Right lobe of liver (tissue), 6 donors: ENCODE measurements at regions not wholly inside any gene's neighbourhood (a gene's known extent, or its start where the extent isn't known, plus 50 kb on each side); places are given as distances from the start of the nearest gene placed in this dataset.
A peak's percentile ranks its signal among the peaks of the same experiment; 100 is the strongest.

ENCODE experiments used
- ATAC-seq, 4 donors: fragments of 200-7000 bp; cut with Tn5 transposase; one replicate each; pipeline ENCODE4 v1.9.1; 2020; ENCODE audit warnings: mild to moderate bottlenecking in 4 of 4, moderate library complexity in 4 of 4
- DNase-seq, 3 donors: peaks; one replicate each; pipeline ENCODE4 v3.0.0-alpha.2; 2020
- H3K27ac ChIP-seq, 3 donors: fragments of 200-600 bp; one replicate each; pipeline ENCODE4 v1.8.0; 2022
- H3K27me3 ChIP-seq, 2 donors: fragments of 200-600 bp; one replicate each; pipeline ENCODE4 v1.8.0; 2022
- H3K36me3 ChIP-seq, 4 donors: fragments of 200-600 bp; sonication (generic) in 1 of 4; one replicate each; pipeline versions ENCODE4 v1.5.1 to v1.8.0; 2017 to 2022; ENCODE audit warnings: control low read depth in 1 of 4
- H3K4me1 ChIP-seq, 4 donors: fragments of 200-600 bp; sonication (generic) in 1 of 4; one replicate each; pipeline versions ENCODE4 v1.5.1 to v1.8.0; 2017 to 2022; ENCODE audit warnings: control low read depth in 1 of 4
- H3K4me3 ChIP-seq, 3 donors: fragments of 200-600 bp; one replicate each; pipeline ENCODE4 v1.8.0; 2022
- H3K9me3 ChIP-seq, 4 donors: fragments of 200-600 bp; sonication (generic) in 1 of 4; one replicate each; pipeline versions ENCODE4 v1.5.1 to v1.8.0; 2017 to 2022; ENCODE audit warnings: control low read depth in 1 of 4
- POLR2A ChIP-seq: fragments of 450-650 bp; IDR thresholded peaks from one replicate; pipeline ENCODE4 v1.6.1; 2017; ENCODE audit warnings: antibody characterized with exemption, mild to moderate bottlenecking
- WGBS: methylation state at CpG from one replicate; pipeline ENCODE4 v1.1.6; 2018; ENCODE audit warnings: low coverage, low lambda C conversion rate; ENCODE audit not compliant: insufficient coverage; ENCODE audit errors: missing lambda C conversion rate; 5-methylcytosine and 5-hydroxymethylcytosine counted together
- intact Hi-C, 2 donors: fragments of 100-400 bp; cut with DNase I; formaldehyde crosslinking; loops; one replicate each; pipeline versions ENCODE4 v1.11.2 to v1.14.1; 2022
- TF ChIP-seq, protein P1 (sequence below), 4 donors: fragments of 200-600 bp in 3 of 4; fragments of 450-650 bp in 1 of 4; IDR thresholded peaks; one replicate each; pipeline versions ENCODE4 v1.5.1 to v1.8.0; 2016 to 2022; ENCODE audit warnings: antibody characterized with exemption in 4 of 4, mild to moderate bottlenecking in 2 of 4
- donor health status: DM: no; HTN: yes; CAD: no.
- donor health status: DM: no; HTN: no; CAD: no.
- donor health status: DM: no; HTN: no; CAD: no.
- donor health status: DM: no; HTN: yes; CAD: no.
- donor health status: DM: no; HTN: yes; CAD: no.

DNA sequence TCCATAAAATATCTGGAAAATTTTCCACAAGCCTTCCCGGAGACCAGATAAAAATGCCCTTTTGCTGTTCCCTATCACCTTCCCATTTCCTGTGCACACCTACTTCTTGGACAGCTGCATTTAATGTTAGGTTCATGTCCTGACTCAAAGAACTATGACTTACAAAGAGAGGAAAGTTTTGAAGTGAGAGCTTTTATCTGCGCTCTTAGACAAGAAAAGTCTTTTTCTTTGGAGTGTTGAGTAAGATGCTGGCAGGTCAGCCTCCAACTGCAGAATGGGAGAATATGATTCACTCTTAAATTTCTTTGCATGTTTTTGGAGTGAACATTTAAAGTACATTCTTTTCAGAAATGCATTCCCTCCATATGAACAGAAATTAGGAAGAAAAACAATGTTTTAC is 147.3 kb upstream of the DPH6 start:
- H3K36me3 ChIP-seq = no peaks in the 10 kb centered on the region
- intact Hi-C loops = no loop called here
- H3K4me3 ChIP-seq = no peak overlapping the region
- H3K9me3 ChIP-seq = no peaks in the 10 kb centered on the region
- TF ChIP-seq, protein P1, sequence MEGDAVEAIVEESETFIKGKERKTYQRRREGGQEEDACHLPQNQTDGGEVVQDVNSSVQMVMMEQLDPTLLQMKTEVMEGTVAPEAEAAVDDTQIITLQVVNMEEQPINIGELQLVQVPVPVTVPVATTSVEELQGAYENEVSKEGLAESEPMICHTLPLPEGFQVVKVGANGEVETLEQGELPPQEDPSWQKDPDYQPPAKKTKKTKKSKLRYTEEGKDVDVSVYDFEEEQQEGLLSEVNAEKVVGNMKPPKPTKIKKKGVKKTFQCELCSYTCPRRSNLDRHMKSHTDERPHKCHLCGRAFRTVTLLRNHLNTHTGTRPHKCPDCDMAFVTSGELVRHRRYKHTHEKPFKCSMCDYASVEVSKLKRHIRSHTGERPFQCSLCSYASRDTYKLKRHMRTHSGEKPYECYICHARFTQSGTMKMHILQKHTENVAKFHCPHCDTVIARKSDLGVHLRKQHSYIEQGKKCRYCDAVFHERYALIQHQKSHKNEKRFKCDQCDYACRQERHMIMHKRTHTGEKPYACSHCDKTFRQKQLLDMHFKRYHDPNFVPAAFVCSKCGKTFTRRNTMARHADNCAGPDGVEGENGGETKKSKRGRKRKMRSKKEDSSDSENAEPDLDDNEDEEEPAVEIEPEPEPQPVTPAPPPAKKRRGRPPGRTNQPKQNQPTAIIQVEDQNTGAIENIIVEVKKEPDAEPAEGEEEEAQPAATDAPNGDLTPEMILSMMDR (IDR thresholded peaks at IDR 0.05) = no peak
- no peak for TF ChIP-seq POLR2A
- WGBS = 75% methylated on average over 2 of the region's 2 CpGs
- ATAC-seq (no peak), DNase-seq (no peak)
- H3K27me3 ChIP-seq = no peaks in the 10 kb centered on the region
- peaks cover 0 to 28% (median 0%) of the 10 kb centered on the region in 4 donors for H3K4me1 ChIP-seq
- H3K27ac ChIP-seq = no peak overlapping the region

DNA sequence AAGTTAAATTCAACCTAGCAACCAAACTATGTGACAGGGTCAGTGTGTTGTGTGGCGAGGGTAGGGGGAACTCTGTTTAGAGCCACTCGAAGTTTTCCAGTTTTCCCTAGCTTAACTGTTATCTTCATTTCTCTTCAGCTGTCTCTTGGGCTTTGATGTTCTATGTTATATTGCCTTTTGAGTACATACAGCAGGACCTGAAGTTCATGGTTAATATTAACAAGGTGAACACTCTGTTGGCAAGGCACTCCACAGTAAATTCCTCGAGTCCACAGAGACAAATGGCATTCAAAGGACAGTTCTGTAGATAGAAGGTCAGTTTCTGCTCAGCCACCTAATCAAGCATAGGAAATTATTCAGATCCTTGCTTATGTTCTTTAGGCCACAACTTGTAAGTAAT is 147.9 kb upstream of the DPH6 start:
- ATAC-seq (peak; percentile 75 to 85 (median 82)), DNase-seq (no peak)
- Histone ChIP-seq H3K9me3 (no peaks in the 10 kb centered on the region), H3K27me3 (no peaks in the 10 kb centered on the region), H3K4me3 (no peak overlapping the region), H3K36me3 (no peaks in the 10 kb centered on the region), H3K4me1 (peaks cover 0 to 28% (median 0%) of the 10 kb centered on the region in 4 donors), H3K27ac (no peak overlapping the region)
- no peak for TF ChIP-seq POLR2A
- TF ChIP-seq, protein P1 (IDR thresholded peaks at IDR 0.05) = no peak
- intact Hi-C loops = no loop called here
- 37% methylated on average over 3 of the region's 3 CpGs for WGBS

DNA sequence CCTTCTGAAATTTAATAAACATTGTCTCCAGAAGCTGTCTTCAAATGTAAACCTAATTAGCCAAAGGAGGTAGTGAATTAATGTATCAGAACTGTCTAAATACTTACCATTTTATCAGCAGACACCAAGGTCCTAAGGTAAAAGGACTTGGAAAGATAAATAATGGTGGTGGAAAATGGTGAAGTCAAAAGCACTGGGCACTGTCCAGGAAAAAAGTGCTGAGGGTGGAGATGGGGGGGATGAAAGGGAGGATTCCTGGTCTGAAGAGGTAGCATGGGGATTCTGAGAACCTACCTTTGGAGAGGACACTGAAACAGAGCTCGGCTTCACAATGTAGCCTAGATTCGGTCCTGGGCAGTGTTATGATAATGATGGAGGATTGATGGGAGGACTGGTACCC is 149.0 kb upstream of the DPH6 start:
- Histone ChIP-seq H3K27me3 (no peaks in the 10 kb centered on the region), H3K27ac (no peak overlapping the region), H3K9me3 (no peaks in the 10 kb centered on the region), H3K36me3 (no peaks in the 10 kb centered on the region), H3K4me1 (peaks cover 0 to 28% (median 0%) of the 10 kb centered on the region in 4 donors), H3K4me3 (no peak overlapping the region)
- TF ChIP-seq POLR2A = no peak
- TF ChIP-seq, protein P1 (IDR thresholded peaks at IDR 0.05) = no peak
- intact Hi-C loops = no loop called here
- ATAC-seq (no peak), DNase-seq (no peak)
- 100% methylated on average over 2 of the region's 2 CpGs for WGBS

DNA sequence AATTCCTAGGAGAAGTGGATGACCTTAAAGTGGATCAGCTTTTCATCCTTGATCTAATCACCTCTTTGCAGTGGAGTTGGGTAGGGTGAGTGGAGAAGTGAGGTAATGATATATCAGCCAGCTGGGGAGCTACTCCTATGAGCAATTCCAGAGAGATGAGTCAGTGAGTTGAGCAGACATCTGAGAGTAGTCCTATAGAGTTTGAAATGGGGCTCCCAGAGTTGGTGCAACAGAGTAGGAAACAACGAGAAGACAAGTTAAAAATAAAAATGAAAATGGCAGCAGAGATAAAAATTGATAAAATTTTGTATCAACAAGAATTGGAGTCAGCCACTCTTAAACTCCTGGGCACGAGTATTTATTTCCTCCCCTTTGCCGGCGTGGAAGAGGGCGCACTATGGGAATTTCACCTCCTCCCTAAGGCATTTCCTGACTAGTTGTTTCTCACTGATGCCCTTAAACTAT is 150.8 kb upstream of the DPH6 start:
- Histone ChIP-seq H3K27me3 (no peaks in the 10 kb centered on the region), H3K27ac (no peak overlapping the region), H3K4me1 (peaks cover 0 to 22% (median 0%) of the 10 kb centered on the region in 4 donors), H3K4me3 (no peak overlapping the region), H3K9me3 (no peaks in the 10 kb centered on the region), H3K36me3 (no peaks in the 10 kb centered on the region)
- DNase-seq = no peak
- no peak for TF ChIP-seq POLR2A
- TF ChIP-seq, protein P1 (IDR thresholded peaks at IDR 0.05) = no peak
- intact Hi-C loops = no loop called here
- 39% methylated on average over 4 of the region's 5 CpGs for WGBS
- ATAC-seq = peak in 1 of 4 donors; percentile 52
